SK-N-SH treated with all-trans-retinoic acid at 6 μM for 48 hours (cell line): ENCODE measurements at regions not wholly inside any gene's neighbourhood (a gene's known extent, or its start where the extent isn't known, plus 50 kb on each side); places are given as distances from the start of the nearest gene placed in this dataset.

Source experiments
- ATAC-seq: fragments of 200-7000 bp; cut with Tn5 transposase; 3 replicates; pipeline ENCODE4 v1.9.1; 2020; ENCODE audit warnings: mild to moderate bottlenecking, moderate library complexity
- ARNTL ChIP-seq: fragments of 450-650 bp; formaldehyde crosslinking; IDR thresholded peaks from 2 replicates; pipeline ENCODE4 v1.5.0; 2020; ENCODE audit warnings: low read depth, mild to moderate bottlenecking, moderate library complexity, borderline replicate concordance
- BACH2 ChIP-seq: fragments of 250-450 bp; sonication (Bioruptor Pico); IDR thresholded peaks from 2 replicates; pipeline ENCODE4 v1.9.0; 2021; ENCODE audit warnings: mild to moderate bottlenecking, borderline replicate concordance
- CREB5 ChIP-seq: fragments of 250-450 bp; sonication (Bioruptor Pico); IDR thresholded peaks from 2 replicates; pipeline ENCODE4 v1.5.1; 2020; ENCODE audit warnings: low read depth, mild to moderate bottlenecking, moderate library complexity
- CSDC2 ChIP-seq: fragments of 250-450 bp; sonication (Bioruptor Pico); IDR thresholded peaks from 2 replicates; pipeline ENCODE4 v1.5.0; 2020; ENCODE audit warnings: mild to moderate bottlenecking, moderate library complexity
- CSRNP3 ChIP-seq: fragments of 250-450 bp; sonication (Bioruptor Pico); IDR thresholded peaks from 2 replicates; pipeline ENCODE4 v1.5.1; 2021; ENCODE audit warnings: mild to moderate bottlenecking, moderate library complexity
- ESRRG ChIP-seq: fragments of 250-450 bp; sonication (Bioruptor Pico); IDR thresholded peaks from 2 replicates; pipeline ENCODE4 v1.6.1; 2021; ENCODE audit warnings: mild to moderate bottlenecking
- GLIS3 ChIP-seq: fragments of 250-450 bp; sonication (Bioruptor Pico); IDR thresholded peaks from 2 replicates; pipeline ENCODE4 v1.5.0; 2020; ENCODE audit warnings: mild to moderate bottlenecking, moderate library complexity
- ISL1 ChIP-seq: fragments of 250-450 bp; sonication (Bioruptor Pico); IDR thresholded peaks from 2 replicates; pipeline ENCODE4 v2.1.2; 2022; ENCODE audit warnings: mild to moderate bottlenecking, moderate library complexity
- OSR1 ChIP-seq: fragments of 250-450 bp; sonication (Bioruptor Pico); IDR thresholded peaks from 2 replicates; pipeline ENCODE4 v1.8.0; 2022; ENCODE audit warnings: moderate library complexity, mild to moderate bottlenecking, inconsistent platforms
- POU6F1 ChIP-seq: fragments of 250-450 bp; sonication (Bioruptor Pico); IDR thresholded peaks from 2 replicates; pipeline ENCODE4 v1.8.0; 2021; ENCODE audit warnings: low read depth, mild to moderate bottlenecking, moderate library complexity, borderline replicate concordance
- PPARA ChIP-seq: fragments of 250-450 bp; sonication (Bioruptor Pico); IDR thresholded peaks from 2 replicates; pipeline ENCODE4 v1.5.0; 2020; ENCODE audit warnings: mild to moderate bottlenecking, borderline replicate concordance
- RARB ChIP-seq: fragments of 250-450 bp; sonication (Bioruptor Pico); IDR thresholded peaks from 2 replicates; pipeline ENCODE4 v1.8.0; 2021; ENCODE audit warnings: mild to moderate bottlenecking, moderate library complexity
- SNAI2 ChIP-seq: fragments of 250-450 bp; sonication (Bioruptor Pico); IDR thresholded peaks from 2 replicates; pipeline ENCODE4 v1.5.0; 2020; ENCODE audit warnings: mild to moderate bottlenecking, moderate library complexity
- TOX ChIP-seq: fragments of 250-450 bp; sonication (Bioruptor Pico); IDR thresholded peaks from 2 replicates; pipeline ENCODE4 v1.8.0; 2021; ENCODE audit warnings: mild to moderate bottlenecking, moderate library complexity, borderline replicate concordance
- ZC3H10 ChIP-seq: fragments of 250-450 bp; sonication (Bioruptor Pico); IDR thresholded peaks from 2 replicates; pipeline ENCODE4 v1.5.1; 2021; ENCODE audit warnings: mild to moderate bottlenecking, moderate library complexity
- ZFP3 ChIP-seq: fragments of 250-450 bp; sonication (Bioruptor Pico); IDR thresholded peaks from 2 replicates; pipeline ENCODE4 v1.5.0; 2020; ENCODE audit warnings: mild to moderate bottlenecking, moderate library complexity
- ZFP30 ChIP-seq: fragments of 450-650 bp; formaldehyde crosslinking; IDR thresholded peaks from 2 replicates; pipeline ENCODE4 v1.5.0; 2022; ENCODE audit warnings: mild to moderate bottlenecking, moderate library complexity
- ZNF565 ChIP-seq: fragments of 450-650 bp; formaldehyde crosslinking; conservative IDR thresholded peaks from 2 replicates; pipeline ENCODE4 v1.5.0; 2020; ENCODE audit warnings: low read depth, mild to moderate bottlenecking, moderate library complexity
- ZNF70 ChIP-seq: fragments of 450-650 bp; formaldehyde crosslinking; IDR thresholded peaks from 2 replicates; pipeline ENCODE4 v1.5.0; 2020; ENCODE audit warnings: mild to moderate bottlenecking, moderate library complexity
- ZNF8 ChIP-seq: fragments of 450-650 bp; formaldehyde crosslinking; IDR thresholded peaks from 2 replicates; pipeline ENCODE4 v1.5.0; 2020; ENCODE audit warnings: mild to moderate bottlenecking, moderate library complexity
- TF ChIP-seq, protein P1 (sequence below): fragments of 250-450 bp; sonication (Bioruptor Pico); IDR thresholded peaks from 2 replicates; pipeline ENCODE4 v1.8.0; 2020; ENCODE audit warnings: mild to moderate bottlenecking, moderate library complexity, borderline replicate concordance
- TF ChIP-seq, protein P2 (sequence below): fragments of 250-450 bp; sonication (Bioruptor Pico); IDR thresholded peaks from 2 replicates; pipeline ENCODE4 v1.5.0; 2020; ENCODE audit warnings: mild to moderate bottlenecking, moderate library complexity

DNA sequence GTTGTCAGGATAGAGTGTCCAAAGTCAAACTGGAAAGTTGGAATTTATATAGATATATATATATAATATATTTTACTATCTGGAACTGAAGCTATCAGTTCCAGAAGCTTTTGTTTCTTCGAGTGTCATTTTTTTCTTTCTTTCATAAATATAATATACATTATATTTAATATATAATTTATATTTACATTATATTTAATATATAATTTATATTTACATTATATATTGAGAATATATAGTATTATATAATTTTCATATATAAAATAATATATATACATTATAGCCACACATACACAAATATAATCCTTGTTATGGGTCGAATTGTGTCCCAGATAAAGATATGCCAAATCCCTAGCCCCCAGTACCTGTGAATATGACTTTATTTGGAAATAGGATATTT, 842.3 kb upstream of the LRRC4C start:
- no peak for ATAC-seq
- TF ChIP-seq BACH2: no peak
- TF ChIP-seq ZC3H10 (CRISPR knock-in tag): no peak
- TF ChIP-seq ISL1: no peak
- no peak for TF ChIP-seq OSR1 (CRISPR knock-in tag)
- TF ChIP-seq ZFP3 (CRISPR knock-in tag): no peak
- TF ChIP-seq, protein P1, sequence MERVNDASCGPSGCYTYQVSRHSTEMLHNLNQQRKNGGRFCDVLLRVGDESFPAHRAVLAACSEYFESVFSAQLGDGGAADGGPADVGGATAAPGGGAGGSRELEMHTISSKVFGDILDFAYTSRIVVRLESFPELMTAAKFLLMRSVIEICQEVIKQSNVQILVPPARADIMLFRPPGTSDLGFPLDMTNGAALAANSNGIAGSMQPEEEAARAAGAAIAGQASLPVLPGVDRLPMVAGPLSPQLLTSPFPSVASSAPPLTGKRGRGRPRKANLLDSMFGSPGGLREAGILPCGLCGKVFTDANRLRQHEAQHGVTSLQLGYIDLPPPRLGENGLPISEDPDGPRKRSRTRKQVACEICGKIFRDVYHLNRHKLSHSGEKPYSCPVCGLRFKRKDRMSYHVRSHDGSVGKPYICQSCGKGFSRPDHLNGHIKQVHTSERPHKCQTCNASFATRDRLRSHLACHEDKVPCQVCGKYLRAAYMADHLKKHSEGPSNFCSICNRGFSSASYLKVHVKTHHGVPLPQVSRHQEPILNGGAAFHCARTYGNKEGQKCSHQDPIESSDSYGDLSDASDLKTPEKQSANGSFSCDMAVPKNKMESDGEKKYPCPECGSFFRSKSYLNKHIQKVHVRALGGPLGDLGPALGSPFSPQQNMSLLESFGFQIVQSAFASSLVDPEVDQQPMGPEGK (CRISPR knock-in tag): no peak
- TF ChIP-seq CREB5 (CRISPR knock-in tag): no peak
- TF ChIP-seq ZNF8 (CRISPR knock-in tag): no peak
- no peak for TF ChIP-seq POU6F1 (CRISPR knock-in tag)
- no peak for TF ChIP-seq SNAI2 (CRISPR knock-in tag)
- TF ChIP-seq RARB (CRISPR knock-in tag): no peak
- no peak for TF ChIP-seq ARNTL (CRISPR knock-in tag)
- TF ChIP-seq GLIS3 (CRISPR knock-in tag): no peak

GRCh38 chr11:42311514-42311913, 852.1 kb upstream of the LRRC4C start:
- TF ChIP-seq ESRRG (CRISPR knock-in tag) (no peak), ARNTL (CRISPR knock-in tag) (no peak), ZFP30 (CRISPR knock-in tag) (no peak), CSRNP3 (CRISPR knock-in tag) (no peak), OSR1 (CRISPR knock-in tag) (no peak), TOX (CRISPR knock-in tag) (no peak), ZNF70 (no peak), ZNF8 (CRISPR knock-in tag) (no peak), ZFP3 (CRISPR knock-in tag) (no peak), CSDC2 (CRISPR knock-in tag) (no peak), GLIS3 (CRISPR knock-in tag) (no peak), PPARA (no peak), ZC3H10 (CRISPR knock-in tag) (no peak), ISL1 (no peak), ZNF565 (no peak)
- no peak for ATAC-seq

- TF ChIP-seq OSR1 (CRISPR knock-in tag) (no peak), ZC3H10 (CRISPR knock-in tag) (no peak), ARNTL (CRISPR knock-in tag) (no peak), CSDC2 (CRISPR knock-in tag) (no peak), CSRNP3 (CRISPR knock-in tag) (no peak), BACH2 (no peak), ESRRG (CRISPR knock-in tag) (no peak), ZNF70 (no peak), ZFP3 (CRISPR knock-in tag) (no peak)
- TF ChIP-seq, protein P2, sequence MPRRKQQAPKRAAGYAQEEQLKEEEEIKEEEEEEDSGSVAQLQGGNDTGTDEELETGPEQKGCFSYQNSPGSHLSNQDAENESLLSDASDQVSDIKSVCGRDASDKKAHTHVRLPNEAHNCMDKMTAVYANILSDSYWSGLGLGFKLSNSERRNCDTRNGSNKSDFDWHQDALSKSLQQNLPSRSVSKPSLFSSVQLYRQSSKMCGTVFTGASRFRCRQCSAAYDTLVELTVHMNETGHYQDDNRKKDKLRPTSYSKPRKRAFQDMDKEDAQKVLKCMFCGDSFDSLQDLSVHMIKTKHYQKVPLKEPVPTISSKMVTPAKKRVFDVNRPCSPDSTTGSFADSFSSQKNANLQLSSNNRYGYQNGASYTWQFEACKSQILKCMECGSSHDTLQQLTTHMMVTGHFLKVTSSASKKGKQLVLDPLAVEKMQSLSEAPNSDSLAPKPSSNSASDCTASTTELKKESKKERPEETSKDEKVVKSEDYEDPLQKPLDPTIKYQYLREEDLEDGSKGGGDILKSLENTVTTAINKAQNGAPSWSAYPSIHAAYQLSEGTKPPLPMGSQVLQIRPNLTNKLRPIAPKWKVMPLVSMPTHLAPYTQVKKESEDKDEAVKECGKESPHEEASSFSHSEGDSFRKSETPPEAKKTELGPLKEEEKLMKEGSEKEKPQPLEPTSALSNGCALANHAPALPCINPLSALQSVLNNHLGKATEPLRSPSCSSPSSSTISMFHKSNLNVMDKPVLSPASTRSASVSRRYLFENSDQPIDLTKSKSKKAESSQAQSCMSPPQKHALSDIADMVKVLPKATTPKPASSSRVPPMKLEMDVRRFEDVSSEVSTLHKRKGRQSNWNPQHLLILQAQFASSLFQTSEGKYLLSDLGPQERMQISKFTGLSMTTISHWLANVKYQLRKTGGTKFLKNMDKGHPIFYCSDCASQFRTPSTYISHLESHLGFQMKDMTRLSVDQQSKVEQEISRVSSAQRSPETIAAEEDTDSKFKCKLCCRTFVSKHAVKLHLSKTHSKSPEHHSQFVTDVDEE (CRISPR knock-in tag): no peak
- ATAC-seq: no peak
These were observed 852.5 kb upstream of the LRRC4C start for GRCh38 chr11:42311944-42312343.
